ENCODE measurements at regions not wholly inside any gene's neighbourhood (a gene's known extent, or its start where the extent isn't known, plus 50 kb on each side); places are given as distances from the start of the nearest gene placed in this dataset.

DNA sequence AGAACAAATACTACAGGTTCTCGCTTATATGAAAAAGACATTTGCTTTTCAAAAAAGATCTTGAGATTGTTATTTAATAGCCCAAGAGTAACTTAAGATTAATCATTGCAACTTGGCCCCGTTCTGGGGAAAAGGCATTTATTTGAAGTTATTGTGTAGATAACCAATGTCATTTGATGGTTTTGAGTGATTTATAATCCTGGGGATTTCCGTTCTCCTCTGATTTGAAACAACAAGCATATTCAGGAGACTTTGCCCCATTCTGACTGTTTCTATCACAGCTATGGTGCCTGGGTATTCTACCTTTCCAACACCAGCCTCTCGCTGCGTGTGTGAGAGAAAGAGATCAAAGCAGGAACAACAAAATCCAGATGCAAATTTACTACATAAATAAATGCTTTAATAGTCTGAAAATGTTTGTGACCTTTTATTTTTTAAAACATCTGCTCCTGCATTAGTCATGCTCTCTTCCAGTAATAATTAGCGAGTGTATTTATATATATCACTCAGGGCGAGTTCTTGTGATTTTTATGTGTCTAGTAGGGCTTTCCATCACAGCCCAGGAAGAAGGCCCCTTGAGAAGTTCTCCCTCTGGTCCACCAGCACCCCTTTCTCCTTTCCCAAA is 197.9 kb upstream of the FOXQ1 start:
- no peak for DNase-seq

DNA sequence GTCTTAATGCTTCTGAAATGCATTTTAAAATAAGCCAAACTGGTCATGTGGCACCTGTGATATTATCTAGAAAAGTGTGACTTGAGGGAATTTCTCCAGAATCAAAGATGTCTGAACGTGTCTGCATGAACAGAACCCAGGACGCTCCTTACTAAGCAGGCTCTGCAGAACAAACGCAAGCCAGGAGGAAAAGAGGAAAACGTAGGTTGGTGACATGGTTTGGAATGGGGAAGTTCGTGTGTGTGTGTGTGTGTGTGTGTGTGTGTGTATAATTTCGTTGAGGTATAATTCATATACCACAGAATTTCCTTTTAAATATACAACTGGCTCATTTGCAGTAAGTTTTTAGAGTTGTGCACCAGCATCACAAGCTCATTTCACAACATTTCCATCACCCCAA is 200.5 kb upstream of the FOXQ1 start:
- DNase-seq, result no peak

GRCh38 chr6:1110941-1111349 is 201.0 kb upstream of the FOXQ1 start:
- no peak for DNase-seq

DNA sequence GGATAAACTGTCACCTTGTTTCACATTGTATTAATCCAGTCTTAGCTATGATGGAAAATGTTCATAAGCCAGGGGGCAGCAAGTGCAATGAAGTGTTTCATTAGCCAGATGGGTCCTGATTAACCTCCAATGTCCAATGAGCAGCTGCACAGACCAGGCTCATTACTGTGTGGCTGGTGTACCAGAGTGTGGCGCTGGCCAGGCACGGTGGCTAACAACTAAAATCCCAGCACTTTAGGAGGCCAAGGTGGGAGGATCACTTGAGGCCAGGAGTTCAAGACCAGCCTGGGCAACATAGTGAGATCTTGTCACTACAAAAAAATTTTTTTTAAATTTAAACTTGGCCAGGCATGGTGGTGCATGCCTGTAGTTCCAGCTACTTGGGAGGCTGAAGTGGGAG is 201.7 kb upstream of the FOXQ1 start:
- no peak for DNase-seq

GRCh38 chr6:1109134-1109533 is 202.8 kb upstream of the FOXQ1 start:
- no peak for DNase-seq

GRCh38 chr6:1108198-1108597 is 203.7 kb upstream of the FOXQ1 start:
- no peak for DNase-seq

DNA sequence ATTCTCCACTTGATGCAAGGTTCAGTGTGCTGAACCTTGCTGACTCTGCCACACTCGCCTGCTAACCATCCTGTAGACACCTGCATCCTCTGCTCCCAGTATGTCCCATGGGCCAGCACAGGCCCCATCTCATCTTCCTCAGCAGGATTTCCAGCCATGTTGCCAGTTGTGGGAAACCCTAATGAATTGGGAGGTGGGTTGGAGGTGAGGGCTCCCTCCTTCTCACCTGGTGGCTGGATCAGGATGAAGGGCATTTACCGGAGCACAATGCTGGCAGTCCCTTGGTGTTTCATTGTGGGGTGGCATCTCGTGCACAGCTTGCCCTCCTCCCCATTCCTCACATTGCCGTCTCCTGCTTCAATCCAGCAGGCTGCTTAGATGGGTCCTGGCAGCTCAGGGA is 204.3 kb upstream of the FOXQ1 start:
- DNase-seq, result no peak

DNA sequence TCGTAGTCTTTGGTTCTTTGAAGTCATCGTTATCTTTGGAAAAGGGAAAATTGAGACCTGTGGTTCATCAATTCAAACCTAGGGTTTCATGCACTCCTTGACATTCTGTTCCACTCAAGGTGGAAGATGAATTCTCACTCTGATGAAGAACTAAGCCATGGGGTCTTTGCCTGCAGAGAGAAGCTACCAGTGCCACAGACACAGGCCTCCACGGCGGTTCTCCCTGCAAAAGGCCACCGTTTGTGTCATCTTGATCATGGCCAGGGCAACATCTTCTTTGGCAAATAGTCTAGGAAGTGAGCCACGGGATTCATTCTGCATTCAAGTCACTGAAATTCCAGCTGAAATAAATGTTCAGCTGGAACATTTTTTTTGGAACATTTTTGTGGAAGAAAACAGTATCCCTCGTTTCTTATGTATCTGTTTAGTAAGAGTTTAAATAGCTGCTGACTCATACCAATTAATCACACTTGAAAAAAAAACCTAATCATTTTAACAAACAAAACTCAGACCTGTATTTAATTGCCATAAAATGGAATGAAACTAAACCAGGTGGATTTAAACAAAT is 206.0 kb upstream of the FOXQ1 start:
- no peak for DNase-seq

DNA sequence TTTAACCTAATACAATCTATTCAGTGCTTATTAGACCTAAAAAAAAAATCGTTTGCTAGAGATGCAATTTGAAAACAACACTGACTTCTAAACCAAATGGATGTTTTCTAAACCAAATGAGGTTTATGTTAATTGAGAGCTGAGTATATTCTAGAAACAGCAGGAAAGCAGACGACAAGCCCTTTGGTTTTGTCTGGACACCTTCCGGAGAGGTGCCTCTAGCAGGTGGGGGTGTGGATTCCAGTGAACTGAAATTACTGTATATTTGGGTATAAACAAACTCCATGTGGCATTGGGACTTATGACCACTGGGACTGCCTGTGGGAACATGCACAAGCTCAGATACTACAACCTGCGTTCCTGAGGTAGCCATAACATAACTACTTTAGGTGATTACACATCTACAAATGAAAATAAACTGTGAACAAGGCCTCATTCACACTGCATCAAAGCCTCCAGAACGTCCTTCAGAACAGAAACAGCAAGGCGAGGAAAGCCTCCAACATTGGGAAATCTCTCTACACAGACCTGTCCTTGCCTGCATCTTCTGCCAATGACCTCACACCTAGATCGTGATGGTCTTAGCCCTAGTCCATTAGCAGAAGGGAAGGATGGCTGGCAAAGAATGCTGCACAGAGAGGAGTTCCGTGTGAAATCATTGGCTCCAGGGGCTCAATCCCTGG is 206.8 kb upstream of the FOXQ1 start:
- DNase-seq, result no peak

DNA sequence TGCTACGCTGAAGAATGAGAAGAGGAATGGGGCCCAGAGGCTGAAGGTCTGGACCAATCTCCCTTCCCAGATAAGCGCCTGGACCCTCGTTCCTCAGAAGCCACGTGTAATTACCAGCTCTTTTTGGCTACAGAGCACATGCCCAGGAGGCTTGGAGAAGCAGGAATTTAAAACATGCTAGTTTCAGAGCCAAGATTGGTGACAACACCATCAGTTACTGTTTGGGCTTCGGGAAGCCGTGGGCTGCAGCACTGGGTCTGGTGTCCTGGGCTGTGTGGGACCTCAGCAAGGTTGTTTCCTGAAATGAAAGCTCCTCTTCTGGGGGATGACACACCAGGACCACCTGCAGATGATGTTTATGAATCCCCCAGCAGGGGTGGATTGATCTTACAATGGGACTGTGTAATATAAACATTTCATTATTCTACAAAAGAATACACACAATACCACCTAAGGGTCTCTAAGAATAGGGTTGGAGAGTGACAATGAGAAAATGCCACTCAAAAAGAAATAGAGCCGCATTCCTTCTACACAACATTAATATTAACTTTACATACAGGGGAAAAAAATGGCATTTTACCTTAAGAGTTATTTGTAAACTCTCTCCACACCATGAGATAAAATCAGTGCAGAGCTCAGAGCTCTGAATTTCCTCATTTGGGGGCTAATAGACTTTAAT is 207.8 kb upstream of the FOXQ1 start:
- DNase-seq, result no peak

DNA sequence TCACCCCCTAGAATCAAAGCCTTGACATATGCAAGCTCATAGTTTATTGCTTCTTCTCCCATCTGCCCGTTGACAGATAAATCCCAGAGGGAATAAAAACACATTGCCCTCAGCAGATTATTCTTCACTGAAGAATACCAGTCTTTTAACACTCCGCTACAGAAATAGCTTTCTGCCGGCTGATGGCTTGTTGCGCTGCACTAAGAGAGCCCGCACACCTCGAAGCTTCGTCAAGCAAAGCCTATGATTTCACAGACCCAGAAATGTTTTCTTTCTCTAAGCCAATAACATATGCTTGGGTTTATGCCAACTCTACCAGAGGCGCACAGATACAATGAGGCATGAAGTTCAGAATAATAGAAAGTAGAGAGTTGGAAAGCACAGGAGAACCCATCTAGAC is 208.9 kb upstream of the FOXQ1 start:
- DNase-seq, result no peak

- no peak for DNase-seq
Observed at GRCh38 chr6:1100269-1100668, 211.6 kb upstream of the FOXQ1 start.

DNA sequence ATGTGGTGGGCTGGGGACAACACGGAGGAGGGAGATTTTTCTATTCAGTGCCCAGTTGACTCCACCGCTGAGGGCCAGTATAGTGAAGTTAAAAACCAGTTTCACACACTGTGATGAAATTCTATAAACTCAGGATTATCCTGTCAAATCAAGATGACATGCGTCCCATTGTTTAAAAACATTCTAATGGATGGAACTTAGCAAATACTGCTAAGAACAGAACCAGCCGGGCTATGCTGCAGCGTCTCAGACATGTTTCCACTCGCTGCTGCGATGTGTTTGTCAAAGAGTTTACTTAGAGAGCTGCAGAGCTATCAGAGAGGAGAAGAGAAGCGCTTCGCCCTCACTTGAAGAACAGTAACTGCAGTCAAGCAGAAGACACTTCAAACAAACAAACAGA is 212.6 kb upstream of the FOXQ1 start:
- DNase-seq, result no peak

DNA sequence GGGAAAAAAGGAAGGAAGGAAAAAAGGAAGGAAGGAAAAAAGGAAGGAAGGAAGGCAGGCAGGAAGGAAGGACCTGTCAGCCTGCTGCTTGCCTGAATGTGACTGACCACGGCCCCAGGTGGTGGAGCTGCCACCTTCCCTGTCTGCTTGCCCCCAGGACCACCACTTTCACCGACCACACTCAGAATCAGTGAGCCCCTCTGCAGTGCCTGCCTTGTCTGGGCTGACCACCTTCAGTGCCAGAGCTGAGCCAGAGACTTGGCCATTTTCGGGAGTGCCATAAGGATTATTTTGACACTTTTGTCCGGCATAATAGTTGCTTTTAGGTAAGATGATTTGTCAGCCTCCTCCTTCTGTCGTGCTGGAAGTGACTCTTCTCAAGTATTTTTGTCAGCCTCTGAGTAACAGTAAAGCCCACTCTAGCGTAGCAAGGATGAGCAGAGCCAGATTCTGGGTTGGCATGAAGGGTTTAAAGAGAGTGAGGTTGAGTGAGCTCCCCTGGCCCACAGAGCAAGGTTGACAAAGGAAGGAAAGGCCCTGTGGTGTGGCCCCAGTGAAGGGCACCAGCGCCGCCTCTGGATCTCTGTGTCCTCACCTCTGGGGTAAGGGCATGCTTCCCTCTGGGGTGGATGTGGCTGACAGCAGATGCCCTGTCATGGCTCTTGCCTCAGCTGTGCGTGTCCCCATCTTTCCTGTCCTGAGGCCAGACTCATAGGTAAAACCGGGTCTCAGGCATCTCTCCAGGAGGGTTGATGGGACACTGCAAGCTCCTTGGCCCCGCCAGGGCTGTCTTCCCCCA is 214.7 kb upstream of the FOXQ1 start:
- DNase-seq, result no peak

GRCh38 chr6:1094306-1094705 is 217.6 kb upstream of the FOXQ1 start:
- DNase-seq, result no peak

- no peak for DNase-seq
Observed at GRCh38 chr6:1091900-1092299, 220.0 kb upstream of the FOXQ1 start.

GRCh38 chr6:1089859-1090258 is 222.0 kb upstream of the FOXQ1 start:
- DNase-seq, result no peak

DNA sequence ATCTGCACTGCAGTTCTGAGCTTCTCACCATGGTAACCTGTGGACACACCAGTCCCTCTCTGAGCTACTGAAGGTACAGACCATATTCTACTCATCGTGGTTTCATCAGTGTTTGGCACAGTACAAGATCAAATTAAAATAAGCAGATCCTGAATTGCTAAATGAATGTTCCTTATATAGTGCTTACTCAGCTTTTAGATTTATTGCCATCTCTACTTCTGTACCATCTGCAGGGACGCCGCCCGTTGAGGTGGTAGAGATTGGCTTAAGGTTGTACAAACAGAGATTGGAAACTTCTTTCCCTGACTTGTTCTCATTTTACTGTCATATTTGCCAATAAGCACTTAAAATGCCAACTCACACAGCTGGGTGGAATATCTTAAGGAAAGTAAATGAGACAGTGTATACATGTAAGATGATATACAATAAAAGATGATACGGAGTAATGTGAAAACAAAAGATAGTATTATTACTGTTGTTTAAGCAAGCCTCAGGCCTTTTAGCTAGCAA is 223.4 kb upstream of the FOXQ1 start:
- DNase-seq, result no peak

DNA sequence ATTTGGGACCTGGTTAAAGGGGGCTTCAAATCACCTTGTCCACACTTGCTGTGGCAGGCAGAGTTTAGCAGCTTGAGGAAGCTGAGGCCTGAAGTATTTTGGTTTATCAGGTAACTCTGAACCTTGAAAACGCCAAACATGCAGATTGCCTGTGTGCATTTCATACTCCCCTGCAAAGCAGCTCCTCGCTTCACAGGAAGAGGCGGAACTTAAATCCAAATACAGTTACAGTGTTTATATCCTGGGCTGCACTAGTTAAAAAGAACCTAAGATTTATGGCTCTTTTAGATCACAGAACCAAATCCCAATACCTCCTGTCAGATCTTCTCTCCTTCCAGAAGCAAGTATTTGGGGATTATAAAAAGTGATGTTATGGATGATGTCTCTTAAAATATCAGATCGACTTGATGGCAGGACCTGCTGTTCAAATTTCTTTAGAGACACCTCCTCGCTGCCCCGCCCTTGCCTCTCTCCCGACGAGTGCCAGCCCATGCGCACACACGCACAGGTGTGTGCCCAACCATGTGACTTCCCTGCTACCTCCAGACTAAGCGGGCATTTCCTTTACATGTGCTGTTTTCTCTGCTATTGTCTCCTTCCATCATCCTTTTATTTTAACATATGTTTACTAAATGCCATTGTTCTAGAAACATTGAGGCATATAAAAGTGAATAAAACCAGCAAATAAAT is 224.6 kb upstream of the FOXQ1 start:
- DNase-seq, result no peak

GRCh38 chr6:1086446-1087153 is 225.3 kb upstream of the FOXQ1 start:
- no peak for DNase-seq

DNA sequence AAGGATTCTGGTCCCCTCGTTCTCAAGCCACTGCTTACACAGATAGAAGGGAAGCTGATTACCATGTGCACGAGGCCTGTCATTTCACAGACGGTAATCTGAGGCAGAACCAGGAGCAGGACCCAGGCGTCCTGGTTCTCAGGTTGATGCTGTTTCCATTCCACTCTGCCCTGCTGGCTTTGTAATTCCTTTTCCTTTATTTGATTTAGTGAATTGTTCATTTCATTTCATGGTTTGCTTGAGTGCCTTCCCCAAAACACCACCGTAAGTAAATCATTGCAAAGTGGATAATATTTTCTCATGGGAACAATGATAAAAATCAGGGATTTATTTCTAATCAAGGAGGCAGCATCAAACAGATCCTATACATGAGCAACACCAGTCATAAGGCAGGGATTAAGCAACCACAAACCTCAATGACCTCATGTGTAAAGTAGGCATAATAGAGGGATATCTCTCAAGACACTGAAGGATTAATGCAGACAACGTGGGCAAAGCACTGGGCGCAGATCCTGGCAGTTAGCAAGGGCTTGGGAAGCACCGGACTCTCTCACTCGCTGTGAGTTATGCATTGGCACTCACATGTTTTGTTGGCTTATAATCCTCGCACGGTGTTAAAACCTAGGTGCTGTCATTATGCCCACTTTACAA is 229.5 kb upstream of the FOXQ1 start:
- no peak for DNase-seq

Measured in AML-193 (cell line).